HepG2 (cell line): ENCODE measurements at regions not wholly inside any gene's neighbourhood (a gene's known extent, or its start where the extent isn't known, plus 50 kb on each side); places are given as distances from the start of the nearest gene placed in this dataset.

Experiments
- ATAC-seq: fragments of 200-7000 bp; cut with Tn5 transposase; 3 replicates; pipeline ENCODE4 v1.9.1; 2020; ENCODE audit warnings: mild to moderate bottlenecking, moderate library complexity
- BruUV-seq: library from RNA; stranded (reverse); fragments of 400-500 nt; replicated peaks from 2 replicates; lab custom pipeline; 2021; lab: Mats Ljungman, UMichigan
- CTCF ChIA-PET: fragments of 300-600 bp; formaldehyde crosslinking; extraction: SDS; loops from one replicate; lab custom pipeline; 2021; ENCODE audit warnings: low total read pairs, inconsistent platforms, low intra/inter-chr PET ratio; lab: Yijun Ruan, JAX
- POLR2A ChIA-PET: fragments of 350-600 bp; sonication (Branson Sonifier 250); formaldehyde crosslinking; loops from one replicate; lab custom pipeline; 2020; ENCODE audit warnings: antibody characterized with exemption, inconsistent platforms; lab: Yijun Ruan, JAX
- DNase-seq: peaks from one replicate; pipeline ENCODE4 v3.0.0-alpha.2; 2015; ENCODE audit warnings: low spot score
- FAIRE-seq: peaks from 3 replicates; lab custom pipeline; 2011; peaks lifted over from hg19 to GRCh38; lab: Jason Lieb, UNC
- H2AFZ ChIP-seq: one replicate; pipeline ENCODE4 v1.6.1; 2011; ENCODE audit warnings: low read length, inconsistent platforms
- H3K27ac ChIP-seq: fragments of 300-600 bp; 3 replicates; pipeline ENCODE4 v1.8.0; 2011; ENCODE audit warnings: mixed run types, mild to moderate bottlenecking, mixed read lengths, low read length, inconsistent platforms; ENCODE audit not compliant: insufficient read depth; ENCODE audit errors: extremely low read length
- H3K27me3 ChIP-seq, 2 experiments: fragments of 200-600 bp in 1 of 2; 2 replicates in 1 of 2; 3 replicates in 1 of 2; pipeline versions ENCODE4 v1.6.0 to v1.8.0; 2011; ENCODE audit warnings: low read length in 2 of 2, mild to moderate bottlenecking in 2 of 2, moderate library complexity in 2 of 2, inconsistent platforms in 1 of 2; ENCODE audit not compliant: insufficient read depth in 2 of 2, control insufficient read depth in 1 of 2
- H3K36me3 ChIP-seq, 2 experiments: fragments of 200-600 bp in 1 of 2; replicated peaks in 1 of 2; 2 replicates in 1 of 2; 3 replicates in 1 of 2; pipeline versions ENCODE4 v1.5.1 to v1.8.0; 2011; ENCODE audit warnings: low read length in 2 of 2, inconsistent platforms in 1 of 2; ENCODE audit not compliant: insufficient read depth in 2 of 2, control insufficient read depth in 1 of 2
- H3K4me1 ChIP-seq: 2 replicates; pipeline ENCODE4 v1.5.1; 2012; ENCODE audit warnings: low read length, inconsistent platforms; ENCODE audit not compliant: insufficient read depth
- H3K4me2 ChIP-seq: 2 replicates; pipeline ENCODE4 v1.6.0; 2011; ENCODE audit warnings: low read depth, low read length, inconsistent platforms
- H3K4me3 ChIP-seq, 3 experiments: fragments of 200-600 bp in 1 of 3; sonication (generic), shearing (Covaris generic) in 1 of 3; replicated peaks in 1 of 3; 2 replicates each; pipeline ENCODE4 v1.5.1; 2011 to 2016; ENCODE audit warnings: low read length in 3 of 3, inconsistent platforms in 2 of 3, low read depth in 2 of 3, mild to moderate bottlenecking in 2 of 3, control low read depth in 1 of 3, mixed read lengths in 1 of 3; ENCODE audit not compliant: insufficient read depth in 1 of 3
- H3K79me2 ChIP-seq: one replicate; pipeline ENCODE4 v1.6.1; 2011; ENCODE audit warnings: low read length, inconsistent platforms; ENCODE audit not compliant: insufficient read depth
- H3K9ac ChIP-seq: 2 replicates; pipeline ENCODE4 v1.6.0; 2011; ENCODE audit warnings: mild to moderate bottlenecking, low read depth, low read length, inconsistent platforms; ENCODE audit not compliant: insufficient read depth
- H3K9me3 ChIP-seq: 2 replicates; pipeline ENCODE4 v1.5.1; 2012; ENCODE audit warnings: mild to moderate bottlenecking, low read length
- H4K20me1 ChIP-seq: 2 replicates; pipeline ENCODE4 v1.6.0; 2011; ENCODE audit warnings: inconsistent platforms, mild to moderate bottlenecking, low read length, moderate library complexity; ENCODE audit not compliant: insufficient read depth
- ATF7 ChIP-seq, 2 experiments: fragments of 450-650 bp in 1 of 2; sonication (generic) in 1 of 2; formaldehyde crosslinking in 1 of 2; IDR thresholded peaks; 2 replicates each; pipeline versions ENCODE4 v1.4.0 to v1.6.1; 2016 to 2020; ENCODE audit warnings: antibody characterized with exemption in 1 of 2, mild to moderate bottlenecking in 1 of 2, missing genetic modification reagents in 1 of 2
- CC2D1A ChIP-seq: sonication (generic); formaldehyde crosslinking; IDR thresholded peaks from 2 replicates; pipeline ENCODE4 v1.8.1; 2023; ENCODE audit warnings: mild to moderate bottlenecking, missing genetic modification reagents
- CEBPZ ChIP-seq: IDR thresholded peaks from 2 replicates; pipeline ENCODE4 v1.6.1; 2012; ENCODE audit warnings: low read length, improper control_type of control experiment
- RFX3 ChIP-seq: IDR thresholded peaks from 2 replicates; pipeline ENCODE4 v1.6.1; 2016; ENCODE audit warnings: missing biosample characterization, missing genetic modification reagents
- TBP ChIP-seq: sonication (generic); formaldehyde crosslinking; IDR thresholded peaks from 2 replicates; pipeline ENCODE4 v1.5.0; 2020; ENCODE audit warnings: missing genetic modification reagents
- ZNF441 ChIP-seq: sonication (generic); formaldehyde crosslinking; IDR thresholded peaks from 2 replicates; pipeline ENCODE4 v1.7.0; 2021; ENCODE audit warnings: missing genetic modification reagents, borderline replicate concordance
- ZNF460 ChIP-seq: sonication (generic); formaldehyde crosslinking; IDR thresholded peaks from 2 replicates; pipeline ENCODE4 v1.5.1; 2020; ENCODE audit warnings: missing genetic modification reagents, mild to moderate bottlenecking, borderline replicate concordance
- ZSCAN29 ChIP-seq: sonication (generic); formaldehyde crosslinking; conservative IDR thresholded peaks from 2 replicates; pipeline ENCODE4 v1.4.0; 2020; ENCODE audit warnings: mild to moderate bottlenecking, missing genetic modification reagents
- WGBS: methylation state at CpG from one replicate; pipeline ENCODE4 v1.1.6; 2017; ENCODE audit warnings: low lambda C conversion rate; 5-methylcytosine and 5-hydroxymethylcytosine counted together
- in situ Hi-C: cut with HindIII; loops from 2 replicates; pipeline ENCODE4 v1.10.0; 2017; ENCODE audit warnings: low pct_unique_long_range_greater_than_20kb; ENCODE audit not compliant: extremely low pct_ligation_motif_present
- intact Hi-C: fragments of 100-400 bp; cut with micrococcal nuclease; formaldehyde crosslinking; loops from one replicate; pipeline ENCODE4 v1.10.0; 2022; ENCODE audit not compliant: unreplicated experiment
- TF ChIP-seq, protein P1 (sequence below): IDR thresholded peaks from 2 replicates; pipeline ENCODE4 v1.6.1; 2018; ENCODE audit warnings: missing genetic modification reagents, mild to moderate bottlenecking, missing compliant biosample characterization

DNA sequence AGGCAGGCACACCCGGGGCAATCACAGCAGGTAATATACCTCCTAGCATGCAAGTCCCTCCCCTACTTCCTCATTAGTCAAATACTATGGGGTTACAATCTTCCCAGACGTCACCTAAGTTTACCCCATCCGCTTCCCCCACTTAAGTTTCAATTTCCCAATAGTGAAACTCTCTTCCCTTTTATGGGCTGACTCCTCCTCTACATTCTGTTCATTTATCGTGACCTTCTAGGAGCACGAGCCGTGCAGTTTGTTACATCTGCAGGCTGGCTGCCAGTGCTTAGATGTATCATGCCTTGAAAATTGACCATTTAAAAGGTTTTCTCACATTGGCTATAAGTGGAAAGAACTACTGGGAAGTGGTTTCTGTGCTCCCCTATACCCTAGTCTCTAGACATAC is 1357.8 kb upstream of the CRIM1 start:
- Histone ChIP-seq H3K4me3 (no peak overlapping the region), H3K4me2 (no peak overlapping the region), H3K9me3 (peaks cover 10% of the 10 kb centered on the region; the same call in 1 of the 2 replicates), H3K27me3 (no peaks in the 10 kb centered on the region), H2AFZ (no peak overlapping the region), H3K9ac (no peak overlapping the region), H3K4me1 (no peaks in the 10 kb centered on the region), H3K36me3 (no peaks in the 10 kb centered on the region), H3K27ac (no peak overlapping the region), H3K79me2 (no peaks in the 10 kb centered on the region), H4K20me1 (no peaks in the 10 kb centered on the region)
- in situ Hi-C loops (no loop called here), intact Hi-C loops (no loop called here)
- BruUV-seq = no TSS peak
- ATAC-seq (no peak), DNase-seq (no peak), FAIRE-seq (no peak)
- WGBS = 2% methylated on average over 6 of the region's 6 CpGs
- ChIA-PET POLR2A (no interaction called here), CTCF (no interaction called here)
- TF ChIP-seq ATF7 (IDR thresholded peaks at IDR 0.05) = no peak
- TF ChIP-seq ATF7 (CRISPR knock-in tag; IDR thresholded peaks at IDR 0.05) = no peak
- TF ChIP-seq RFX3 = no peak
- TF ChIP-seq ZNF441 = no peak
- TF ChIP-seq, protein P1, sequence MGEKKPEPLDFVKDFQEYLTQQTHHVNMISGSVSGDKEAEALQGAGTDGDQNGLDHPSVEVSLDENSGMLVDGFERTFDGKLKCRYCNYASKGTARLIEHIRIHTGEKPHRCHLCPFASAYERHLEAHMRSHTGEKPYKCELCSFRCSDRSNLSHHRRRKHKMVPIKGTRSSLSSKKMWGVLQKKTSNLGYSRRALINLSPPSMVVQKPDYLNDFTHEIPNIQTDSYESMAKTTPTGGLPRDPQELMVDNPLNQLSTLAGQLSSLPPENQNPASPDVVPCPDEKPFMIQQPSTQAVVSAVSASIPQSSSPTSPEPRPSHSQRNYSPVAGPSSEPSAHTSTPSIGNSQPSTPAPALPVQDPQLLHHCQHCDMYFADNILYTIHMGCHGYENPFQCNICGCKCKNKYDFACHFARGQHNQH (CRISPR knock-in tag) = no peak
- no peak for TF ChIP-seq CC2D1A (CRISPR knock-in tag)
- no peak for TF ChIP-seq ZSCAN29 (CRISPR knock-in tag)
- no peak for TF ChIP-seq CEBPZ
- no peak for TF ChIP-seq ZNF460
- TF ChIP-seq TBP (CRISPR knock-in tag) = no peak
